ENCODE measurements at regions not wholly inside any gene's neighbourhood (a gene's known extent, or its start where the extent isn't known, plus 50 kb on each side); places are given as distances from the start of the nearest gene placed in this dataset.
"Not testable (repeated sequence)": the region's sequence is repeated elsewhere in the genome, so short reads cannot be mapped to it uniquely, and the experiment has no call there.

GRCh38 chr10:95137990-95138625 lies 55.9 kb upstream of the ACSM6 start:
- H3K27ac ChIP-seq (ENCODE audit: low read depth, low read length); H3K9me3 ChIP-seq (ENCODE audit: control insufficient read depth in 1 of 2, low read length in 2 of 2); H3K27me3 ChIP-seq (ENCODE audit: insufficient read depth, low read length); H3K4me1 Mint-ChIP-seq; H3K27me3 Mint-ChIP-seq; H3K4me1 ChIP-seq (ENCODE audit: insufficient read depth, low read length); H3K36me3 ChIP-seq (ENCODE audit: insufficient read depth, low read length); CTCF ChIA-PET (ENCODE audit: partially characterized antibody); H3K4me3 ChIP-seq (ENCODE audit: low read length in 2 of 2); DNase-seq; H3K4me3 Mint-ChIP-seq; H3K36me3 Mint-ChIP-seq; POLR2A ChIA-PET (ENCODE audit: partially characterized antibody); H3K27ac Mint-ChIP-seq; intact Hi-C loops (cut with micrococcal nuclease): not testable (repeated sequence)
- H3K9me3 Mint-ChIP-seq: peaks cover 0 to 15% (median 8%) of the 10 kb centered on the region in 8 donors

GRCh38 chr10:95134490-95134889 lies 59.5 kb upstream of the ACSM6 start:
- H3K4me3 Mint-ChIP-seq: no peak overlapping the region
- no peak for DNase-seq
- intact Hi-C loops (cut with micrococcal nuclease): no loop called here

GRCh38 chr10:95133997-95134396 lies 60.0 kb upstream of the ACSM6 start:
- CTCF ChIA-PET (ENCODE audit: partially characterized antibody): interaction anchor here (1.0 to 1.9 kb wide), 2 partner anchors 109 to 229 kb away, joined by 4 to 8 read pairs; no protein-coding TSS in a partner anchor
- no peak overlapping the region for H3K4me3 ChIP-seq (ENCODE audit: low read length in 2 of 2)
- H3K27ac Mint-ChIP-seq: peak overlapping the region in 1 of 7 donors; percentile 79

More at GRCh38 chr10:95134490-95134889, 59.5 kb upstream of the ACSM6 start:
- Mint-ChIP-seq H3K9me3 (peaks cover 0 to 7% (median 2%) of the 10 kb centered on the region in 8 donors), H3K27me3 (no peaks in the 10 kb centered on the region), H3K36me3 (no peaks in the 10 kb centered on the region), H3K4me1 (no peaks in the 10 kb centered on the region), H3K27ac (no peak overlapping the region)
- Histone ChIP-seq H3K27me3 (ENCODE audit: insufficient read depth, low read length) (no peaks in the 10 kb centered on the region), H3K36me3 (ENCODE audit: insufficient read depth, low read length) (no peaks in the 10 kb centered on the region), H3K27ac (ENCODE audit: low read depth, low read length) (no peak overlapping the region), H3K4me1 (ENCODE audit: insufficient read depth, low read length) (no peaks in the 10 kb centered on the region), H3K4me3 (ENCODE audit: low read length in 2 of 2) (no peak overlapping the region), H3K9me3 (ENCODE audit: control insufficient read depth in 1 of 2, low read length in 2 of 2) (no peaks in the 10 kb centered on the region)
- CTCF ChIA-PET (ENCODE audit: partially characterized antibody): interaction anchor here (1.9 kb wide), 1 partner anchor 229 kb away, joined by 8 read pairs; no protein-coding TSS in a partner anchor
- POLR2A ChIA-PET (ENCODE audit: partially characterized antibody): no interaction called here

GRCh38 chr10:95133016-95133752 lies 60.9 kb upstream of the ACSM6 start:
- Mint-ChIP-seq H3K27ac (no peak overlapping the region), H3K4me1 (no peaks in the 10 kb centered on the region), H3K4me3 (no peak overlapping the region), H3K27me3 (no peaks in the 10 kb centered on the region), H3K9me3 (peaks cover 0 to 8% (median 2%) of the 10 kb centered on the region in 8 donors), H3K36me3 (no peaks in the 10 kb centered on the region)
- ChIA-PET CTCF (ENCODE audit: partially characterized antibody) (interaction anchor here (0.9 to 1.9 kb wide), 3 partner anchors 110 to 233 kb away, joined by 3 to 8 read pairs (median 4); no protein-coding TSS in a partner anchor), POLR2A (ENCODE audit: partially characterized antibody) (no interaction called here)
- Histone ChIP-seq H3K36me3 (ENCODE audit: insufficient read depth, low read length) (no peaks in the 10 kb centered on the region), H3K9me3 (ENCODE audit: control insufficient read depth in 1 of 2, low read length in 2 of 2) (no peaks in the 10 kb centered on the region), H3K4me1 (ENCODE audit: insufficient read depth, low read length) (no peaks in the 10 kb centered on the region), H3K27me3 (ENCODE audit: insufficient read depth, low read length) (no peaks in the 10 kb centered on the region), H3K27ac (ENCODE audit: low read depth, low read length) (no peak overlapping the region), H3K4me3 (ENCODE audit: low read length in 2 of 2) (no peak overlapping the region)
- peak; percentile 25 to 43 (median 37) for DNase-seq
- intact Hi-C loops (cut with micrococcal nuclease): no loop called here

More at GRCh38 chr10:95133997-95134396, 60.0 kb upstream of the ACSM6 start:
- Histone ChIP-seq H3K4me1 (ENCODE audit: insufficient read depth, low read length) (no peaks in the 10 kb centered on the region), H3K27ac (ENCODE audit: low read depth, low read length) (no peak overlapping the region), H3K27me3 (ENCODE audit: insufficient read depth, low read length) (no peaks in the 10 kb centered on the region), H3K9me3 (ENCODE audit: control insufficient read depth in 1 of 2, low read length in 2 of 2) (no peaks in the 10 kb centered on the region), H3K36me3 (ENCODE audit: insufficient read depth, low read length) (no peaks in the 10 kb centered on the region)
- POLR2A ChIA-PET (ENCODE audit: partially characterized antibody): no interaction called here
- H3K9me3 Mint-ChIP-seq: peaks cover 0 to 8% (median 2%) of the 10 kb centered on the region in 8 donors
- H3K36me3 Mint-ChIP-seq: no peaks in the 10 kb centered on the region
- intact Hi-C loops (cut with micrococcal nuclease): no loop called here
- no peaks in the 10 kb centered on the region for H3K4me1 Mint-ChIP-seq
- DNase-seq: no peak
- no peaks in the 10 kb centered on the region for H3K27me3 Mint-ChIP-seq
- H3K4me3 Mint-ChIP-seq: no peak overlapping the region

- CTCF ChIA-PET (ENCODE audit: partially characterized antibody); intact Hi-C loops (cut with micrococcal nuclease): not testable (repeated sequence)
Observed at GRCh38 chr10:95130429-95130828, 61.1 kb upstream of the CYP2C8 start.

GRCh38 chr10:95125582-95125981 lies 56.3 kb upstream of the CYP2C8 start:
- POLR2A ChIA-PET (ENCODE audit: partially characterized antibody): no interaction called here
- Mint-ChIP-seq H3K9me3 (peaks cover 0 to 13% (median 5%) of the 10 kb centered on the region in 8 donors), H3K4me1 (no peaks in the 10 kb centered on the region), H3K4me3 (no peak overlapping the region), H3K27me3 (no peaks in the 10 kb centered on the region), H3K36me3 (no peaks in the 10 kb centered on the region), H3K27ac (no peak overlapping the region)
- intact Hi-C loops (cut with micrococcal nuclease): no loop called here
- Histone ChIP-seq H3K9me3 (ENCODE audit: control insufficient read depth in 1 of 2, low read length in 2 of 2) (no peaks in the 10 kb centered on the region), H3K4me3 (ENCODE audit: low read length in 2 of 2) (no peak overlapping the region), H3K36me3 (ENCODE audit: insufficient read depth, low read length) (no peaks in the 10 kb centered on the region), H3K27ac (ENCODE audit: low read depth, low read length) (no peak overlapping the region), H3K4me1 (ENCODE audit: insufficient read depth, low read length) (no peaks in the 10 kb centered on the region), H3K27me3 (ENCODE audit: insufficient read depth, low read length) (no peaks in the 10 kb centered on the region)
- no peak for DNase-seq
- CTCF ChIA-PET (ENCODE audit: partially characterized antibody): no interaction called here

More at GRCh38 chr10:95130429-95130828, 61.1 kb upstream of the CYP2C8 start:
- H3K4me3 ChIP-seq (ENCODE audit: low read length in 2 of 2); H3K4me1 Mint-ChIP-seq; H3K36me3 Mint-ChIP-seq; H3K27me3 ChIP-seq (ENCODE audit: insufficient read depth, low read length); H3K9me3 Mint-ChIP-seq; H3K4me3 Mint-ChIP-seq; H3K27ac ChIP-seq (ENCODE audit: low read depth, low read length); H3K9me3 ChIP-seq (ENCODE audit: control insufficient read depth in 1 of 2, low read length in 2 of 2); H3K27me3 Mint-ChIP-seq; DNase-seq; POLR2A ChIA-PET (ENCODE audit: partially characterized antibody); H3K4me1 ChIP-seq (ENCODE audit: insufficient read depth, low read length); H3K27ac Mint-ChIP-seq; H3K36me3 ChIP-seq (ENCODE audit: insufficient read depth, low read length): not testable (repeated sequence)

- ChIA-PET CTCF (ENCODE audit: partially characterized antibody) (no interaction called here), POLR2A (ENCODE audit: partially characterized antibody) (no interaction called here)
- peaks cover 6 to 24% (median 14%) of the 10 kb centered on the region in 8 donors for H3K9me3 Mint-ChIP-seq
- H3K36me3 ChIP-seq (ENCODE audit: insufficient read depth, low read length): no peaks in the 10 kb centered on the region
- H3K4me1 ChIP-seq (ENCODE audit: insufficient read depth, low read length): no peaks in the 10 kb centered on the region
- H3K4me3 ChIP-seq (ENCODE audit: low read length in 2 of 2): no peak overlapping the region
- no peaks in the 10 kb centered on the region for H3K27me3 ChIP-seq (ENCODE audit: insufficient read depth, low read length)
- DNase-seq: no peak
- no peak overlapping the region for H3K27ac ChIP-seq (ENCODE audit: low read depth, low read length)
- intact Hi-C loops (cut with micrococcal nuclease): no loop called here
- no peak overlapping the region for H3K27ac Mint-ChIP-seq
- H3K36me3 Mint-ChIP-seq: no peaks in the 10 kb centered on the region
- no peaks in the 10 kb centered on the region for H3K27me3 Mint-ChIP-seq
- no peaks in the 10 kb centered on the region for H3K9me3 ChIP-seq (ENCODE audit: control insufficient read depth in 1 of 2, low read length in 2 of 2)
- H3K4me1 Mint-ChIP-seq: no peaks in the 10 kb centered on the region
- no peak overlapping the region for H3K4me3 Mint-ChIP-seq
Observed at GRCh38 chr10:95122736-95123135, 53.4 kb upstream of the CYP2C8 start.

Measured in CD4-positive, alpha-beta memory T cell (primary cell).